Stomach smooth muscle (tissue), 2 donors: ENCODE measurements at regions not wholly inside any gene's neighbourhood (a gene's known extent, or its start where the extent isn't known, plus 50 kb on each side); places are given as distances from the start of the nearest gene placed in this dataset.

Experiments used
- H3K27ac ChIP-seq: one replicate; pipeline ENCODE4 v1.7.0; 2013; ENCODE audit warnings: mild to moderate bottlenecking, low read length, inconsistent platforms
- H3K27me3 ChIP-seq, 2 donors: one replicate each; pipeline ENCODE4 v1.7.0; 2013; ENCODE audit warnings: low read length in 2 of 2; ENCODE audit not compliant: insufficient read depth in 2 of 2, control insufficient read depth in 1 of 2
- H3K36me3 ChIP-seq, 2 donors: one replicate each; pipeline ENCODE4 v1.7.0; 2013; ENCODE audit warnings: low read length in 2 of 2; ENCODE audit not compliant: control insufficient read depth in 2 of 2, insufficient read depth in 2 of 2
- H3K4me1 ChIP-seq: one replicate; pipeline ENCODE4 v1.7.0; 2013; ENCODE audit warnings: low read length; ENCODE audit not compliant: control insufficient read depth, insufficient read depth
- H3K4me3 ChIP-seq, 2 donors: one replicate each; pipeline ENCODE4 v1.7.0; 2013; ENCODE audit warnings: low read length in 2 of 2
- H3K9ac ChIP-seq, 2 donors: one replicate each; pipeline ENCODE4 v1.7.0; 2013; ENCODE audit warnings: low read length in 2 of 2, mild to moderate bottlenecking in 1 of 2
- H3K9me3 ChIP-seq, 2 donors: one replicate each; pipeline ENCODE4 v1.7.0; 2013; ENCODE audit warnings: low read length in 2 of 2; ENCODE audit not compliant: control insufficient read depth in 2 of 2
- donor health status: healthy.
- donor health status: Pancreatic carcinoma.

DNA sequence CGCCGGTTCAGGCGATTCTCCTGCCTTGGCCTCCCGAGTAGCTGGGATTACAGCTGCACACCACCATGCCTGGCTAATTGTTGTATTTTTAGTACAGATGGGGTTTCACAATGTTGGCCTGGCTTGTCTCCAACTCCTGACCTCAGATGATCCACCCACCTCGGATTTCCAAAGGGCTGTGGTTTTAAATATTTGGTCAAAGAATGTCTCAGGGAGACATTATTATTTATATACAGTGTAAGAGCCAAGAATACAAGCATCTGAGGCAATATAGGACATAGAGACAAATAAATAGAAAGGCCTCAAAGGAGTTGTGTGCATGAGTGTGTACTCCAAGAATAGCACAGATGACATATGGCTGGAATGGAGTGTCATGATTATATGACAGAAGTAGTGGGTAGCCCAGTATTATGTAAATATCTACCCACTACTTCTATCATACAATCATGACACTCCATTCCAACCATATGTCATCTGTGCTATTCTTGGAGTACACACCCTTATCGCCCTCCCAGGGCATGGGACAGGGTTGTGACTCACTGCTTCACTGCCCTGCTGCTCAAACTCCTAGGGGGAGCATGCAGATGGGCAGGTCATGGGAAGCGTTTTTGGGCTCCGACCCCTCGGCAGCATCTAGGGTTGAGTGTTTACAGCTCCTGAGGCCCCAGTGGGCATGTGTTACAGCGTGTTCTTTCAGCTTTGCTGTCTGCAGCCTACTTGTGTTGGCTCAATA lies 1649.8 kb upstream of the PCDH10 start:
- Histone ChIP-seq H3K4me1 (no peaks in the 10 kb centered on the region), H3K9ac (no peak overlapping the region), H3K27me3 (no peaks in the 10 kb centered on the region), H3K36me3 (no peaks in the 10 kb centered on the region), H3K27ac (no peak overlapping the region), H3K9me3 (no peaks in the 10 kb centered on the region), H3K4me3 (no peak overlapping the region)

DNA sequence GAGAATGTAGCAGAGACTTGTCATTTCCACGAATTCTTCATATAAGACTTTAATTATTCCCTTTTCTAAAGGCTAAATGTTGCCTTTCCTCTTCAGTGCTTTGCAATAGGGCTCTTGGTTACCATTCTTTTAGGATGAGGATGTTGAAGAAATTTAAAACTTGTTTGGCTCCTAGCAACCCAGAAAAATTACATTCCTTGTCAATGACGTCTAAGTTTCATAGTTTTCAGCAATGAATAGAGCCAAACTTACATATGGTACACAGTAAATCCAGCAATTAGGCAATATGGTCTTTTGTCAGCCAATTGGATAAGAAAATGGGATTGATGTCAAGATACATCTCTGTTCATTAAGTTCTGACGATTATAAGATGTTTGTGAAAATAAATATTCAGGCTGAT lies 1639.6 kb upstream of the PCDH10 start:
- no peaks in the 10 kb centered on the region for H3K4me1 ChIP-seq
- no peak overlapping the region for H3K27ac ChIP-seq
- H3K36me3 ChIP-seq: no peaks in the 10 kb centered on the region
- no peaks in the 10 kb centered on the region for H3K27me3 ChIP-seq
- no peak overlapping the region for H3K9ac ChIP-seq
- H3K9me3 ChIP-seq: no peaks in the 10 kb centered on the region
- no peak overlapping the region for H3K4me3 ChIP-seq

GRCh38 chr4:131526686-131527085 lies 1622.4 kb upstream of the PCDH10 start:
- Histone ChIP-seq H3K4me1 (no peaks in the 10 kb centered on the region), H3K36me3 (no peaks in the 10 kb centered on the region), H3K27me3 (no peaks in the 10 kb centered on the region), H3K9me3 (no peaks in the 10 kb centered on the region), H3K4me3 (no peak overlapping the region), H3K9ac (no peak overlapping the region), H3K27ac (no peak overlapping the region)

- no peaks in the 10 kb centered on the region for H3K9me3 ChIP-seq
- no peak overlapping the region for H3K27ac ChIP-seq
- no peaks in the 10 kb centered on the region for H3K36me3 ChIP-seq
- no peaks in the 10 kb centered on the region for H3K4me1 ChIP-seq
- no peaks in the 10 kb centered on the region for H3K27me3 ChIP-seq
- no peak overlapping the region for H3K4me3 ChIP-seq
- no peak overlapping the region for H3K9ac ChIP-seq
Observed at GRCh38 chr4:131531087-131531486, 1618.0 kb upstream of the PCDH10 start.

GRCh38 chr4:131534944-131535645 lies 1614.0 kb upstream of the PCDH10 start:
- H3K9me3 ChIP-seq: no peaks in the 10 kb centered on the region
- H3K9ac ChIP-seq: no peak overlapping the region
- no peaks in the 10 kb centered on the region for H3K4me1 ChIP-seq
- no peak overlapping the region for H3K27ac ChIP-seq
- no peaks in the 10 kb centered on the region for H3K36me3 ChIP-seq
- H3K27me3 ChIP-seq: no peaks in the 10 kb centered on the region
- no peak overlapping the region for H3K4me3 ChIP-seq

GRCh38 chr4:131540256-131540655 lies 1608.8 kb upstream of the PCDH10 start:
- Histone ChIP-seq H3K36me3 (no peaks in the 10 kb centered on the region), H3K4me3 (no peak overlapping the region), H3K27ac (no peak overlapping the region), H3K27me3 (no peaks in the 10 kb centered on the region), H3K9ac (no peak overlapping the region), H3K9me3 (no peaks in the 10 kb centered on the region), H3K4me1 (no peaks in the 10 kb centered on the region)

- no peaks in the 10 kb centered on the region for H3K36me3 ChIP-seq
- no peak overlapping the region for H3K4me3 ChIP-seq
Observed at GRCh38 chr4:131547506-131547981, 1601.5 kb upstream of the PCDH10 start.

DNA sequence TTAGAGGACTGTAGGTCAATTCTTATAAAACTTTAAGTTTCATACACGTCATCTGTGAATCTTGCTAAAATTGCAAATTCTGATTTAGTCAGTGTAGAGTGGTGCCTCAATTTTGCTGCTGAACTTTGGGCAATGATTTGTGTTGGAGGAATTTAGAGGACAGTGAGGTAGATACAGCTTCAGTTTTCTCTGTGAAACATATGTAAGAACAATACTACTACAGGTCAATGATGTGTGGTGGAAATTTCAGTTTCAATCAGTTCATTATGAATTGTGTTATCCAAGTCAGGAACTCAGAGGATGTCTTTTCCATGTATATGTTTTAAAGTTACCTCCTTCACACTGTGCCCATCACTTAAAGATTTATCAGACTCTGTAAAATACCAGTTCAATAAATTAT lies 1597.8 kb upstream of the PCDH10 start:
- Histone ChIP-seq H3K27ac (no peak overlapping the region), H3K4me1 (no peaks in the 10 kb centered on the region), H3K4me3 (no peak overlapping the region), H3K9me3 (no peaks in the 10 kb centered on the region), H3K27me3 (no peaks in the 10 kb centered on the region), H3K9ac (no peak overlapping the region), H3K36me3 (no peaks in the 10 kb centered on the region)

More at GRCh38 chr4:131547506-131547981, 1601.5 kb upstream of the PCDH10 start:
- Histone ChIP-seq H3K9me3 (no peaks in the 10 kb centered on the region), H3K4me1 (no peaks in the 10 kb centered on the region), H3K27me3 (no peaks in the 10 kb centered on the region), H3K9ac (no peak overlapping the region), H3K27ac (no peak overlapping the region)

DNA sequence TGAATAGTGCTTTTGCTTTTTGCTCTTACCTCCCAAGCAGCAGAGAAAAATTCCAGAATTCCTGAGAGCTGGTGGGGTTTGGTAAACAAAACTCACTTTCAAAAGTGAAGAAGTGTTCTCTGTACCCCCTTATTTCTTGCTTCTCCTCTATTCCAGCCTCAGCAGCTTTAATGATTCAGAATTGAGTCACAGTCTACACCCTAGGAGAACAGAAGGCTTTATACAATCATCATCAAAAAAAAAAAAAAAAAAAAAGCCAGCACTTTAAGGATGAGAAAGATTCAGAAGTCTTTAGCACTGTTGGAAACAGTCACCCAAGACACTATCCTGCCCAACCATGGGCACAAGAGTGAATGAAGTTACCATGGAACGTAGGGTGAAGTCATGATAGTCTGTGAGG lies 1583.1 kb upstream of the PCDH10 start:
- H3K27ac ChIP-seq: no peak overlapping the region

GRCh38 chr4:131584587-131584986 lies 1564.5 kb upstream of the PCDH10 start:
- H3K27ac ChIP-seq: no peak overlapping the region
- no peaks in the 10 kb centered on the region for H3K36me3 ChIP-seq

More for the DNA sequence above, 1583.1 kb upstream of the PCDH10 start:
- H3K9me3 ChIP-seq: no peaks in the 10 kb centered on the region
- H3K27me3 ChIP-seq: no peaks in the 10 kb centered on the region
- no peaks in the 10 kb centered on the region for H3K4me1 ChIP-seq
- no peak overlapping the region for H3K4me3 ChIP-seq
- no peak overlapping the region for H3K9ac ChIP-seq
- H3K36me3 ChIP-seq: no peaks in the 10 kb centered on the region

DNA sequence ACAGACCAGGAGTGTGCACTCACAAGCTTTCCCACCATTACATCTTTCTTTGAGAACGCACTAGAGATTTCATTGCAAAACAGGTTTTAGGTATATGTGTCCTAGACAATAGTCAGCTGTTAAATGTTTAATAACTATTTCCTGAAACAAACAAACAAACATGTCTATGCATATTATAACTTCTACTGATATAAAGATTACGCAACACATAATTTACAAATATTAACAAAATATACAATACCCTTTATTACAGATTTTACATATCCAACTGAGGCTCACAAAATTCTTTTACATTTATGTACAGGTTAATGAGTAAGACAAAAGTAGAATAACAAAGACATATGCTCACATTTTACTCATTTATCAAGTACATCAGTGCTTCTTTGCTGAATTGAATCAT lies 1554.0 kb upstream of the PCDH10 start:
- no peaks in the 10 kb centered on the region for H3K36me3 ChIP-seq

More at GRCh38 chr4:131584587-131584986, 1564.5 kb upstream of the PCDH10 start:
- no peaks in the 10 kb centered on the region for H3K9me3 ChIP-seq
- no peaks in the 10 kb centered on the region for H3K4me1 ChIP-seq
- H3K4me3 ChIP-seq: no peak overlapping the region
- H3K27me3 ChIP-seq: no peaks in the 10 kb centered on the region
- H3K9ac ChIP-seq: no peak overlapping the region

More for the DNA sequence above, 1554.0 kb upstream of the PCDH10 start:
- Histone ChIP-seq H3K4me1 (no peaks in the 10 kb centered on the region), H3K9me3 (no peaks in the 10 kb centered on the region), H3K27me3 (no peaks in the 10 kb centered on the region), H3K27ac (no peak overlapping the region), H3K4me3 (no peak overlapping the region), H3K9ac (no peak overlapping the region)
